SK-N-SH treated with all-trans-retinoic acid at 6 μM for 48 hours (cell line): ENCODE measurements at regions not wholly inside any gene's neighbourhood (a gene's known extent, or its start where the extent isn't known, plus 50 kb on each side); places are given as distances from the start of the nearest gene placed in this dataset.

ENCODE experiments used
- ATAC-seq: fragments of 200-7000 bp; cut with Tn5 transposase; 3 replicates; pipeline ENCODE4 v1.9.1; 2020; ENCODE audit warnings: mild to moderate bottlenecking, moderate library complexity
- ARNTL ChIP-seq: fragments of 450-650 bp; formaldehyde crosslinking; IDR thresholded peaks from 2 replicates; pipeline ENCODE4 v1.5.0; 2020; ENCODE audit warnings: low read depth, mild to moderate bottlenecking, moderate library complexity, borderline replicate concordance
- BACH2 ChIP-seq: fragments of 250-450 bp; sonication (Bioruptor Pico); IDR thresholded peaks from 2 replicates; pipeline ENCODE4 v1.9.0; 2021; ENCODE audit warnings: mild to moderate bottlenecking, borderline replicate concordance
- CSDC2 ChIP-seq: fragments of 250-450 bp; sonication (Bioruptor Pico); IDR thresholded peaks from 2 replicates; pipeline ENCODE4 v1.5.0; 2020; ENCODE audit warnings: mild to moderate bottlenecking, moderate library complexity
- GLIS3 ChIP-seq: fragments of 250-450 bp; sonication (Bioruptor Pico); IDR thresholded peaks from 2 replicates; pipeline ENCODE4 v1.5.0; 2020; ENCODE audit warnings: mild to moderate bottlenecking, moderate library complexity
- ISL1 ChIP-seq: fragments of 250-450 bp; sonication (Bioruptor Pico); IDR thresholded peaks from 2 replicates; pipeline ENCODE4 v2.1.2; 2022; ENCODE audit warnings: mild to moderate bottlenecking, moderate library complexity
- OSR1 ChIP-seq: fragments of 250-450 bp; sonication (Bioruptor Pico); IDR thresholded peaks from 2 replicates; pipeline ENCODE4 v1.8.0; 2022; ENCODE audit warnings: moderate library complexity, mild to moderate bottlenecking, inconsistent platforms
- PPARA ChIP-seq: fragments of 250-450 bp; sonication (Bioruptor Pico); IDR thresholded peaks from 2 replicates; pipeline ENCODE4 v1.5.0; 2020; ENCODE audit warnings: mild to moderate bottlenecking, borderline replicate concordance
- SNAI2 ChIP-seq: fragments of 250-450 bp; sonication (Bioruptor Pico); IDR thresholded peaks from 2 replicates; pipeline ENCODE4 v1.5.0; 2020; ENCODE audit warnings: mild to moderate bottlenecking, moderate library complexity
- TCF4 ChIP-seq: fragments of 250-450 bp; sonication (Bioruptor Pico); IDR thresholded peaks from 2 replicates; pipeline ENCODE4 v1.8.0; 2021; ENCODE audit warnings: mild to moderate bottlenecking, moderate library complexity, borderline replicate concordance
- TOX ChIP-seq: fragments of 250-450 bp; sonication (Bioruptor Pico); IDR thresholded peaks from 2 replicates; pipeline ENCODE4 v1.8.0; 2021; ENCODE audit warnings: mild to moderate bottlenecking, moderate library complexity, borderline replicate concordance
- ZC3H10 ChIP-seq: fragments of 250-450 bp; sonication (Bioruptor Pico); IDR thresholded peaks from 2 replicates; pipeline ENCODE4 v1.5.1; 2021; ENCODE audit warnings: mild to moderate bottlenecking, moderate library complexity
- ZFP3 ChIP-seq: fragments of 250-450 bp; sonication (Bioruptor Pico); IDR thresholded peaks from 2 replicates; pipeline ENCODE4 v1.5.0; 2020; ENCODE audit warnings: mild to moderate bottlenecking, moderate library complexity
- ZFP30 ChIP-seq: fragments of 450-650 bp; formaldehyde crosslinking; IDR thresholded peaks from 2 replicates; pipeline ENCODE4 v1.5.0; 2022; ENCODE audit warnings: mild to moderate bottlenecking, moderate library complexity
- ZNF565 ChIP-seq: fragments of 450-650 bp; formaldehyde crosslinking; conservative IDR thresholded peaks from 2 replicates; pipeline ENCODE4 v1.5.0; 2020; ENCODE audit warnings: low read depth, mild to moderate bottlenecking, moderate library complexity
- ZNF70 ChIP-seq: fragments of 450-650 bp; formaldehyde crosslinking; IDR thresholded peaks from 2 replicates; pipeline ENCODE4 v1.5.0; 2020; ENCODE audit warnings: mild to moderate bottlenecking, moderate library complexity
- ZNF8 ChIP-seq: fragments of 450-650 bp; formaldehyde crosslinking; IDR thresholded peaks from 2 replicates; pipeline ENCODE4 v1.5.0; 2020; ENCODE audit warnings: mild to moderate bottlenecking, moderate library complexity
- TF ChIP-seq, protein P1 (sequence below): fragments of 250-450 bp; sonication (Bioruptor Pico); IDR thresholded peaks from 2 replicates; pipeline ENCODE4 v1.8.0; 2021; ENCODE audit warnings: low read depth, mild to moderate bottlenecking, moderate library complexity, borderline replicate concordance
- TF ChIP-seq, protein P2 (sequence below): fragments of 250-450 bp; sonication (Bioruptor Pico); IDR thresholded peaks from 2 replicates; pipeline ENCODE4 v1.8.0; 2020; ENCODE audit warnings: mild to moderate bottlenecking, moderate library complexity, borderline replicate concordance
- TF ChIP-seq, protein P3 (sequence below): fragments of 250-450 bp; sonication (Bioruptor Pico); IDR thresholded peaks from 2 replicates; pipeline ENCODE4 v1.5.0; 2020; ENCODE audit warnings: mild to moderate bottlenecking, moderate library complexity
- TF ChIP-seq, protein P4 (sequence below): fragments of 250-450 bp; sonication (Bioruptor Pico); IDR thresholded peaks from 2 replicates; pipeline ENCODE4 v1.5.1; 2021; ENCODE audit warnings: mild to moderate bottlenecking, moderate library complexity

DNA sequence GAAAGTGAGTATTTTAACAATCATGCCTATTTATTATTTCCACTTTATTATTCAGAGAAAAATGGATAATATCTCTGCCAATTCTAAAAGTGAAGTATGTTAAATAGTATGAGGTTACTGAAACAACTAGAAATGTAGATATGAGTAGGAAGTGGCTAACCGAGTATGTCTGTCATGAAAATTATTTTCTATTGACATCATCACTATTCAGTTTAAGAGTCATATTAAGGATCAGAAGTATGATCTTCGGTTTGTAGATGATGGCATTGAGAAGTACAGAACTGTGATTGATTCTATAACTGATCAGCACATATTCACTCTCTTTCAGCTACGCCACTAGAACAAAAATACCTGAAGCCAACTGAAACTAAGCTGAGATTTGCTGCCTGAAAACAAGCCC is 146.4 kb upstream of the SLITRK5 start (continued):
- no peak for TF ChIP-seq TOX (CRISPR knock-in tag)
- TF ChIP-seq GLIS3 (CRISPR knock-in tag), result no peak
- no peak for TF ChIP-seq BACH2 (CRISPR knock-in tag)
- TF ChIP-seq ARNTL (CRISPR knock-in tag), result no peak
- TF ChIP-seq ZNF8 (CRISPR knock-in tag), result no peak
- no peak for TF ChIP-seq ZFP3 (CRISPR knock-in tag)
- TF ChIP-seq ZNF70, result no peak
- TF ChIP-seq ISL1 (CRISPR knock-in tag), result no peak
- no peak for TF ChIP-seq OSR1
- no peak for TF ChIP-seq CSDC2 (CRISPR knock-in tag)
- TF ChIP-seq, protein P1, sequence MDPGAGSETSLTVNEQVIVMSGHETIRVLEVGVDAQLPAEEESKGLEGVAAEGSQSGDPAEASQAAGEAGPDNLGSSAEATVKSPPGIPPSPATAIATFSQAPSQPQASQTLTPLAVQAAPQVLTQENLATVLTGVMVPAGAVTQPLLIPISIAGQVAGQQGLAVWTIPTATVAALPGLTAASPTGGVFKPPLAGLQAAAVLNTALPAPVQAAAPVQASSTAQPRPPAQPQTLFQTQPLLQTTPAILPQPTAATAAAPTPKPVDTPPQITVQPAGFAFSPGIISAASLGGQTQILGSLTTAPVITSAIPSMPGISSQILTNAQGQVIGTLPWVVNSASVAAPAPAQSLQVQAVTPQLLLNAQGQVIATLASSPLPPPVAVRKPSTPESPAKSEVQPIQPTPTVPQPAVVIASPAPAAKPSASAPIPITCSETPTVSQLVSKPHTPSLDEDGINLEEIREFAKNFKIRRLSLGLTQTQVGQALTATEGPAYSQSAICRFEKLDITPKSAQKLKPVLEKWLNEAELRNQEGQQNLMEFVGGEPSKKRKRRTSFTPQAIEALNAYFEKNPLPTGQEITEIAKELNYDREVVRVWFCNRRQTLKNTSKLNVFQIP (CRISPR knock-in tag), result no peak
- TF ChIP-seq, protein P2, sequence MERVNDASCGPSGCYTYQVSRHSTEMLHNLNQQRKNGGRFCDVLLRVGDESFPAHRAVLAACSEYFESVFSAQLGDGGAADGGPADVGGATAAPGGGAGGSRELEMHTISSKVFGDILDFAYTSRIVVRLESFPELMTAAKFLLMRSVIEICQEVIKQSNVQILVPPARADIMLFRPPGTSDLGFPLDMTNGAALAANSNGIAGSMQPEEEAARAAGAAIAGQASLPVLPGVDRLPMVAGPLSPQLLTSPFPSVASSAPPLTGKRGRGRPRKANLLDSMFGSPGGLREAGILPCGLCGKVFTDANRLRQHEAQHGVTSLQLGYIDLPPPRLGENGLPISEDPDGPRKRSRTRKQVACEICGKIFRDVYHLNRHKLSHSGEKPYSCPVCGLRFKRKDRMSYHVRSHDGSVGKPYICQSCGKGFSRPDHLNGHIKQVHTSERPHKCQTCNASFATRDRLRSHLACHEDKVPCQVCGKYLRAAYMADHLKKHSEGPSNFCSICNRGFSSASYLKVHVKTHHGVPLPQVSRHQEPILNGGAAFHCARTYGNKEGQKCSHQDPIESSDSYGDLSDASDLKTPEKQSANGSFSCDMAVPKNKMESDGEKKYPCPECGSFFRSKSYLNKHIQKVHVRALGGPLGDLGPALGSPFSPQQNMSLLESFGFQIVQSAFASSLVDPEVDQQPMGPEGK (CRISPR knock-in tag), result no peak
- TF ChIP-seq, all 23 proteins: peak for 0

DNA sequence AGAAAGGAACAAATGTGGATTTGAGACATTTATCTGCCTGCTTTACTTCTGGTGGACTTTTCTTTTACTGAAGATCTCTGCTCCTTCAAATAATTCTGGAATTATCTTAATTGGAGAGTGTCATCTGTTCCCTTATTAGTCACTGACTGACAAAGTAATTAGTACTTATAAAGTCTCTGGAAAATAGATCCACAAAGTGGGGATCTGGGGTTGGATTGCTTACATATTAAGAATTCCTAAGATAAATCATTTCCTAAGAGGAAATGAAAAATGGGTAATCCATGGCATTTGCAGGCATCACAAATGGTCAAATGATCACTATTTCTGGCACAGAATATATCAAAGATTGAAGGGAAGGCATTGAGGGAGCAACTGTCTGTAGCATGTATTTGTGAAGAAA is 137.4 kb upstream of the SLITRK5 start:
- ATAC-seq, result no peak
- TF ChIP-seq, protein P3, sequence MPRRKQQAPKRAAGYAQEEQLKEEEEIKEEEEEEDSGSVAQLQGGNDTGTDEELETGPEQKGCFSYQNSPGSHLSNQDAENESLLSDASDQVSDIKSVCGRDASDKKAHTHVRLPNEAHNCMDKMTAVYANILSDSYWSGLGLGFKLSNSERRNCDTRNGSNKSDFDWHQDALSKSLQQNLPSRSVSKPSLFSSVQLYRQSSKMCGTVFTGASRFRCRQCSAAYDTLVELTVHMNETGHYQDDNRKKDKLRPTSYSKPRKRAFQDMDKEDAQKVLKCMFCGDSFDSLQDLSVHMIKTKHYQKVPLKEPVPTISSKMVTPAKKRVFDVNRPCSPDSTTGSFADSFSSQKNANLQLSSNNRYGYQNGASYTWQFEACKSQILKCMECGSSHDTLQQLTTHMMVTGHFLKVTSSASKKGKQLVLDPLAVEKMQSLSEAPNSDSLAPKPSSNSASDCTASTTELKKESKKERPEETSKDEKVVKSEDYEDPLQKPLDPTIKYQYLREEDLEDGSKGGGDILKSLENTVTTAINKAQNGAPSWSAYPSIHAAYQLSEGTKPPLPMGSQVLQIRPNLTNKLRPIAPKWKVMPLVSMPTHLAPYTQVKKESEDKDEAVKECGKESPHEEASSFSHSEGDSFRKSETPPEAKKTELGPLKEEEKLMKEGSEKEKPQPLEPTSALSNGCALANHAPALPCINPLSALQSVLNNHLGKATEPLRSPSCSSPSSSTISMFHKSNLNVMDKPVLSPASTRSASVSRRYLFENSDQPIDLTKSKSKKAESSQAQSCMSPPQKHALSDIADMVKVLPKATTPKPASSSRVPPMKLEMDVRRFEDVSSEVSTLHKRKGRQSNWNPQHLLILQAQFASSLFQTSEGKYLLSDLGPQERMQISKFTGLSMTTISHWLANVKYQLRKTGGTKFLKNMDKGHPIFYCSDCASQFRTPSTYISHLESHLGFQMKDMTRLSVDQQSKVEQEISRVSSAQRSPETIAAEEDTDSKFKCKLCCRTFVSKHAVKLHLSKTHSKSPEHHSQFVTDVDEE (CRISPR knock-in tag), result no peak
- TF ChIP-seq ZFP3 (CRISPR knock-in tag) (no peak), BACH2 (CRISPR knock-in tag) (no peak), SNAI2 (CRISPR knock-in tag) (no peak), PPARA (no peak), CSDC2 (CRISPR knock-in tag) (no peak)
- TF ChIP-seq, protein P4, sequence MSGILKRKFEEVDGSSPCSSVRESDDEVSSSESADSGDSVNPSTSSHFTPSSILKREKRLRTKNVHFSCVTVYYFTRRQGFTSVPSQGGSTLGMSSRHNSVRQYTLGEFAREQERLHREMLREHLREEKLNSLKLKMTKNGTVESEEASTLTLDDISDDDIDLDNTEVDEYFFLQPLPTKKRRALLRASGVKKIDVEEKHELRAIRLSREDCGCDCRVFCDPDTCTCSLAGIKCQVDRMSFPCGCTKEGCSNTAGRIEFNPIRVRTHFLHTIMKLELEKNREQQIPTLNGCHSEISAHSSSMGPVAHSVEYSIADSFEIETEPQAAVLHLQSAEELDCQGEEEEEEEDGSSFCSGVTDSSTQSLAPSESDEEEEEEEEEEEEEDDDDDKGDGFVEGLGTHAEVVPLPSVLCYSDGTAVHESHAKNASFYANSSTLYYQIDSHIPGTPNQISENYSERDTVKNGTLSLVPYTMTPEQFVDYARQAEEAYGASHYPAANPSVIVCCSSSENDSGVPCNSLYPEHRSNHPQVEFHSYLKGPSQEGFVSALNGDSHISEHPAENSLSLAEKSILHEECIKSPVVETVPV (CRISPR knock-in tag), result no peak

DNA sequence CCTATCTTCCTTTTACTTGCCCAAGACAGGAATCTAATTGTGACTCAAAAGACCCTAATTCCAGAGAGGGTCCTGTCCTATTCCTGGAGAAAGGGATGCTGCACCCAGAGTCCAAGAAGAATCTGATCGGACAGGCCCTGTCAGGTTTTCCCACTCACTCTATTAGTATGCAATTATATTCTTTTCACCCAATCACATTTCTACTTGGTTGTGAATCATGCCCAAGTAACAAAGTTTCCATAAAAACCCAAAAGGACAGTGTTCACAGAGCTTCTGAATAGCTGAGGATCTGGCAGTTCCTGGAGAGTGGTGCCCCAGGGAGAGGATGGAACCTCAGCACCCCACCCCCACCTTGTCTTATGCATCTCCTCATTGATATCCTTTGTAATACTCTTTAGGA is 135.3 kb upstream of the SLITRK5 start:
- TF ChIP-seq TCF4 (CRISPR knock-in tag) (no peak), ZC3H10 (CRISPR knock-in tag) (no peak), ZFP3 (CRISPR knock-in tag) (no peak), ZNF565 (CRISPR knock-in tag) (no peak), GLIS3 (CRISPR knock-in tag) (no peak), ZNF70 (no peak)
- TF ChIP-seq, protein P4 (CRISPR knock-in tag), result no peak
- TF ChIP-seq, all 23 proteins: peak for 0
- no peak for ATAC-seq

DNA sequence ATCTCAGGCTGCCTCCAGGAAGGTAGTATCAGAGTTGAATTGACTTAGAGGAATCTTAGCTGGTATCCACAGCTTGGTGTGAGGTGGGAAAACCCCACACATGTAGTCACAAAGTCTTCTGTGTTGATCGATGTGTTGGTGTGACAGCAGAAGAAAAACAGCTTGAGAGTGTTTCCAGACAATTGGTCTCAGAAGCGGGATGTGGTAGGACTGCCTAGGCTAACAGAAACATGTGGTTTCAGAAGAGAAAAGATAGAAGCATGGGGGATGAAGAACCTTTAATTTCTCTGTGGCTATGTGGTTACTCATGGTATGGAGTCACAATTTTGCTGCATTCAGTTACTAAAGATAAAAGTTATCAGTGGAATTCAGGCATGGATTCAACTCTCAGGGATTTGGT is 134.7 kb upstream of the SLITRK5 start:
- TF ChIP-seq ZFP30 (CRISPR knock-in tag), result no peak
- TF ChIP-seq ARNTL (CRISPR knock-in tag), result no peak
- no peak for TF ChIP-seq ZNF565 (CRISPR knock-in tag)
- no peak for TF ChIP-seq BACH2 (CRISPR knock-in tag)
- TF ChIP-seq ZC3H10 (CRISPR knock-in tag), result no peak
- TF ChIP-seq SNAI2 (CRISPR knock-in tag), result no peak
- TF ChIP-seq TOX (CRISPR knock-in tag), result no peak

More for the DNA sequence above, 134.7 kb upstream of the SLITRK5 start:
- ATAC-seq, result no peak
